WERI-Rb-1 (cell line): ENCODE measurements at regions not wholly inside any gene's neighbourhood (a gene's known extent, or its start where the extent isn't known, plus 50 kb on each side); places are given as distances from the start of the nearest gene placed in this dataset.

Experiments used
- DNase-seq: peaks from one replicate; pipeline ENCODE4 v3.0.0-alpha.2; 2020
- H3K27ac ChIP-seq: fragments of 250-450 bp; sonication (Bioruptor Pico); 2 replicates; pipeline ENCODE4 v1.5.1; 2020; ENCODE audit warnings: mild to moderate bottlenecking, moderate library complexity
- H3K27me3 ChIP-seq: fragments of 250-450 bp; sonication (Bioruptor Pico); 2 replicates; pipeline ENCODE4 v1.5.1; 2021; ENCODE audit warnings: mild to moderate bottlenecking, low read depth, moderate library complexity; ENCODE audit not compliant: insufficient read depth, severe bottlenecking
- H3K36me3 ChIP-seq: fragments of 250-450 bp; sonication (Bioruptor Pico); 2 replicates; pipeline ENCODE4 v1.5.1; 2020; ENCODE audit warnings: mild to moderate bottlenecking, moderate library complexity
- H3K4me3 ChIP-seq: 2 replicates; pipeline ENCODE4 v1.5.1; 2011; ENCODE audit warnings: low read depth, mild to moderate bottlenecking, control low read depth, low read length
- H3K9me3 ChIP-seq: fragments of 250-450 bp; sonication (Bioruptor Pico); 2 replicates; pipeline ENCODE4 v1.5.1; 2021; ENCODE audit warnings: mild to moderate bottlenecking, moderate library complexity; ENCODE audit not compliant: severe bottlenecking
- TF ChIP-seq, protein P1 (sequence below): IDR thresholded peaks from 2 replicates; pipeline ENCODE4 v1.5.1; 2011; ENCODE audit warnings: low read depth, mild to moderate bottlenecking, control low read depth, inconsistent platforms, low read length

DNA sequence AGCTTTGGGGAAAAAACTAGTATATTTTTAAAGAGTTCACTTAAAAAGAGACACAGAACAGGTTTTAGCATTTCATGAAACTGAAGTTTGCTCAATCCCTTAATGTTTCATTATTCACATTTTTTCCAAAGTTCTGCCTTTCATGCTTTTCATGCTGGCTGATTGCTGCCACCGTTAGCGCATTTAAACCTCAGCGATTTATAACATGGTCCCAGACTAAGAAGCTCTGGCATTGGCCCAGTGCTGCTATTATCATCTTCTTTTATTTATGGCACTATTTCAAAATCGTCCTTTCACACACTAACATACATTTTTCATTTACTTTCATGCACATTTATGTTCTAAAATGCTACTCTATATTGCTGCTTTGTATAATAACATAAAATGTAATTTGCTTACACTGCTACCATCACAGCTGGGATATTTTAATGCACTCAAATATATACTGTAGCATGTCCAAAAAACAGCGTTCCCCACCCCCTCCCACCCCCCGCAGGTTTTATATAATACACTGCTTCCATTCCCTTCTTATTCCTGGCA lies 141.9 kb downstream of the MPP7 start:
- DNase-seq: no peak
- Histone ChIP-seq H3K27ac (no peak overlapping the region), H3K36me3 (no peaks in the 10 kb centered on the region), H3K4me3 (no peak overlapping the region), H3K27me3 (no peaks in the 10 kb centered on the region), H3K9me3 (no peaks in the 10 kb centered on the region)
- TF ChIP-seq, protein P1, sequence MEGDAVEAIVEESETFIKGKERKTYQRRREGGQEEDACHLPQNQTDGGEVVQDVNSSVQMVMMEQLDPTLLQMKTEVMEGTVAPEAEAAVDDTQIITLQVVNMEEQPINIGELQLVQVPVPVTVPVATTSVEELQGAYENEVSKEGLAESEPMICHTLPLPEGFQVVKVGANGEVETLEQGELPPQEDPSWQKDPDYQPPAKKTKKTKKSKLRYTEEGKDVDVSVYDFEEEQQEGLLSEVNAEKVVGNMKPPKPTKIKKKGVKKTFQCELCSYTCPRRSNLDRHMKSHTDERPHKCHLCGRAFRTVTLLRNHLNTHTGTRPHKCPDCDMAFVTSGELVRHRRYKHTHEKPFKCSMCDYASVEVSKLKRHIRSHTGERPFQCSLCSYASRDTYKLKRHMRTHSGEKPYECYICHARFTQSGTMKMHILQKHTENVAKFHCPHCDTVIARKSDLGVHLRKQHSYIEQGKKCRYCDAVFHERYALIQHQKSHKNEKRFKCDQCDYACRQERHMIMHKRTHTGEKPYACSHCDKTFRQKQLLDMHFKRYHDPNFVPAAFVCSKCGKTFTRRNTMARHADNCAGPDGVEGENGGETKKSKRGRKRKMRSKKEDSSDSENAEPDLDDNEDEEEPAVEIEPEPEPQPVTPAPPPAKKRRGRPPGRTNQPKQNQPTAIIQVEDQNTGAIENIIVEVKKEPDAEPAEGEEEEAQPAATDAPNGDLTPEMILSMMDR: no peak

DNA sequence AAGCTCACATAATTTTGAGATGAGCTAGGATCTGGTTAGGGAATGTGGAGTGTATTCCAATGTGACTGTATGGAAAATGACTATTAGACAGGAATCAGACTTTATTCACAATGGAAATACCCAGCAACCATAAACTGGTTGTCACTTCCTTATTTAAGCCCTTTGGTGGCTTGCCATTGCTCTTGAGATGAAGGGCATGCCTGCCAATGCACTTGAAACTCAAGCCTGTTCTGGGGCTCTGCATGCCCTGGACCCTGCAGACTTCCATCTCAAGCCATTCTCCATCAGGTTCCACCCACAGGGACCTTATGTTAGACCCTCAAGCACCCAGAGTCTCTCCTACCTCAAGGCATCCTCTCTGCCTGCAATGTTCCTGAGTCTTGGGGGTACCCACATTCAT lies 145.5 kb downstream of the MPP7 start:
- DNase-seq: no peak
- TF ChIP-seq, protein P1: no peak
- no peaks in the 10 kb centered on the region for H3K27me3 ChIP-seq

DNA sequence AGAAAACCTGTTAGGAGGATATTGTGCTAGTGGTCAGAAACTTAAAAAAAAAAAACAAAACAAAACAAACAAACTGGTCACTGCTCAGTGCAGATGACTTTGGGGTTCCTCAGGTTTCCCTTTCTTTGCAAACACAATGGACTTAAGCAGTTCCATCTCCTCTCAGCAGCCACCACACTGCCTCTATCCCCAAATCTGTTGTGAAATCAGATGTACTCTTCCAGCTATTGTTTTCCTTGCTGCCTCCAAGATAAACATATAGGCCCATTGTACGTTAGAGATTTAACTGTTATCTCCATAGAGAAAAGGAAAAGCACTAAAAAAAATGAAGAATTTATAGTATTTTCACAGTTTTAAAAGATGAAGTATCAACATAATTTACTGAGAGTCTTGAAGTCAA lies 147.1 kb downstream of the MPP7 start:
- no peak for DNase-seq
- Histone ChIP-seq H3K27me3 (no peaks in the 10 kb centered on the region), H3K9me3 (no peaks in the 10 kb centered on the region), H3K27ac (no peak overlapping the region), H3K36me3 (no peaks in the 10 kb centered on the region), H3K4me3 (no peak overlapping the region)
- TF ChIP-seq, protein P1: no peak

More for the DNA sequence above, 145.5 kb downstream of the MPP7 start:
- no peaks in the 10 kb centered on the region for H3K9me3 ChIP-seq
- no peaks in the 10 kb centered on the region for H3K36me3 ChIP-seq
- H3K27ac ChIP-seq: no peak overlapping the region
- no peak overlapping the region for H3K4me3 ChIP-seq

DNA sequence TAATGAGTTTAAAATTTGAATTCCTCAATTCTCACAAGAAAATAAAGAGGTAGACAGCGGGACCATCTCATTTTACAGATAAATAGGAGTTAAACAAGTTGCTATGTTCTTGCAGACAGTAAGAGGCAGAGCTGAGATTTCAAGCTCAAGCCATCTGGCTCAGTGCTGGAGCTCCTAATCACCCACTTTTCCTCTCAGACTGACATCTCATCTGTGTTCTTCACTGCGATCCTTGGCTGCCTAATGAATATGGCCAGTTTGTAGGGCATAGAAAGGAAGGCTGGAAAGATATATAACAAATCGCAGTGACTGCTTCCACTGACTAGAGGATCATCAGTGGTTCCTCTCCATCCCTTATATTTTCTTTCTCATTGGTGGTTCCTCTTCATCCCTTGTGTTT lies 151.2 kb downstream of the MPP7 start:
- H3K4me3 ChIP-seq: no peak overlapping the region
- H3K36me3 ChIP-seq: no peaks in the 10 kb centered on the region
- TF ChIP-seq, protein P1: no peak
- DNase-seq: peak; percentile 43
- no peaks in the 10 kb centered on the region for H3K9me3 ChIP-seq
- H3K27ac ChIP-seq: no peak overlapping the region
- H3K27me3 ChIP-seq: no peaks in the 10 kb centered on the region

DNA sequence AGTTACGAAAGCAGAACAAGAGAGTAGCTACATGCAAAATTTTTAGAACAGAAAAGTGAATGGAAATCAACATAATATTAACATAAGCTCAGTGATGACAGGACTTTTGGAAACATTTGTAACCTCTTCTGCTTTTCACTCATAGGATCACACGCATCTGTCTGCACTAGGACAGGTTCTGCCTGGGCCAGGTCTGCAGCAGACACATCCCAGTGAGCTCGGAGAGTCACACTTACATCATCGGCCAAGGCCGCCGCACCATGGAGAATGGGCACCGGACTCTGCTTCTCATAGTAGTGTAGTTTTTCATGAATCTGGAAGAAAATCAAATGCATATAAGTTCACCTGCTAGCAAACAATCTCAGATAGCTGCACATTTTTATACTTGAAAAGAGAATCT lies 150.9 kb upstream of the ODAD2 start:
- H3K4me3 ChIP-seq: no peak overlapping the region
- TF ChIP-seq, protein P1: no peak
- no peak for DNase-seq
- no peaks in the 10 kb centered on the region for H3K36me3 ChIP-seq
- no peaks in the 10 kb centered on the region for H3K27me3 ChIP-seq
- no peaks in the 10 kb centered on the region for H3K9me3 ChIP-seq
- no peak overlapping the region for H3K27ac ChIP-seq

DNA sequence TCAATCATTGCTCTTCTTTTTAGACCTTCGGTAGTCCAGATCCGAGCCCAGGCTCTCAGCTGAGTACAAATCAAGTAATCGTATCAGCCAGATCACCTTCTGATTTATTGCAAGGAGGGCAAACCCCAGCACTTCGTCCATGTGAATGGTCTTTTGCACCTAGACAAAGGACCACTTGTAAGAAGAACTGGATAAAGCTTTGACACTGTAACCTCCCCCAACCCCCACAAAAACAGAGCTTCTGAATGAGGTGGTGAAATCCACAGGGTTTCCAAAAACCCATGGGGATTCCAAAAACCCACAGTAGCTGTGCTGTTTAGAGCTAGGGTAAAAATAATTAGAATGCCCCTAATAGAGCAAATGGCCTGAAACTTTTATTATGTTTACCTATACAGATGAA lies 148.8 kb upstream of the ODAD2 start:
- Histone ChIP-seq H3K4me3 (peak overlapping the region; percentile 17), H3K9me3 (no peaks in the 10 kb centered on the region), H3K27ac (peak overlapping the region; percentile 3; the same call in 1 of the 2 replicates), H3K36me3 (no peaks in the 10 kb centered on the region), H3K27me3 (no peaks in the 10 kb centered on the region)
- TF ChIP-seq, protein P1: no peak
- DNase-seq: peak; percentile 39
